Rectal smooth muscle tissue (tissue), 1 donor: ENCODE measurements at regions not wholly inside any gene's neighbourhood (a gene's known extent, or its start where the extent isn't known, plus 50 kb on each side); places are given as distances from the start of the nearest gene placed in this dataset.

Experiments
- H3K27ac ChIP-seq: one replicate; pipeline ENCODE4 v1.7.0; 2013; ENCODE audit warnings: low read depth, low read length, inconsistent platforms
- H3K27me3 ChIP-seq: one replicate; pipeline ENCODE4 v1.7.0; 2013; ENCODE audit warnings: low read length; ENCODE audit not compliant: control insufficient read depth, insufficient read depth
- H3K36me3 ChIP-seq: one replicate; pipeline ENCODE4 v1.7.0; 2013; ENCODE audit warnings: low read length; ENCODE audit not compliant: control insufficient read depth, insufficient read depth
- H3K4me1 ChIP-seq: one replicate; pipeline ENCODE4 v1.7.0; 2013; ENCODE audit warnings: low read length; ENCODE audit not compliant: control insufficient read depth, insufficient read depth
- H3K4me3 ChIP-seq: one replicate; pipeline ENCODE4 v1.7.0; 2013; ENCODE audit warnings: low read length
- H3K9ac ChIP-seq: one replicate; pipeline ENCODE4 v1.7.0; 2013; ENCODE audit warnings: low read length

DNA sequence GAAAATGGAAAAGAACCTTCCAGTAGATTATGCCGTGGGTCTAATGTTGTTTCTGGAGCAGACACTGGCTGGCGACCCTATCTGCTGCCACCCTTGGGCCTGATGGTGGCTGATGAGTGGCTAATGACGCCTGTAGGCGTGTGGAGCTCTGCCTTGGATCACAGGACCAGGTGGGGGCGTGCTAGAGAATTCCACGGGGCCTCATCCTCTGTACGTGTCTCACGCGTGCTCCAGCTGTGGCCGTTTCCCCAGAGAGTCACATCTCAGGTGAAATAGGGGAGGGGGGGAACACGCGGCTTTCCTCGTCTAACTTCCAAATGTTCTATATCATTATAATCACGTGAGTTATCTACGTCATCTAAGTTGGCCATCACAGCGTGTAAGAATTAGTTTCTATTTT, 160.9 kb upstream of the SMIM21 start:
- H3K4me3 ChIP-seq, result no peak overlapping the region
- H3K36me3 ChIP-seq, result no peaks in the 10 kb centered on the region
- H3K27ac ChIP-seq, result no peak overlapping the region

DNA sequence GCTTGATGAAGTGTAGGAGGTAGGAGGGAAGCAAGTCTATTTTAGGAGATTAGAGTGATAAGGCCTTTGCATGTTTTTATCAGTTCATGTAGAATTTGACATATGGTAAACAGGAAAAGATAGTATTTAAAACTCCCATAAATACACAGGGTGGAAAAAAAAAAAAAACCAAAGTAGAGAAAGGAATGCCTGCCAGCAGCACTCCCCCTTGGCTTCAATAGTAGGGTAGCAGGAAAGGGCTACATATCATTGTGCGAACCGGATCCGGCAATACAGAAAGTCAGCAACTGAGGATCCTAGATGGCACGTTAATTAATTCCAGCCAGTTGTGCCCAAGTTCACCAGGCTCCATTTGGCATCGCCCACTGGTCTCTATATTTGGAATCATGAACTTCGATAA, 159.6 kb upstream of the SMIM21 start:
- no peak overlapping the region for H3K9ac ChIP-seq
- H3K36me3 ChIP-seq, result no peaks in the 10 kb centered on the region
- H3K27ac ChIP-seq, result no peak overlapping the region
- H3K4me1 ChIP-seq, result no peaks in the 10 kb centered on the region
- no peaks in the 10 kb centered on the region for H3K27me3 ChIP-seq
- H3K4me3 ChIP-seq, result no peak overlapping the region

More for the DNA sequence above, 160.9 kb upstream of the SMIM21 start:
- no peaks in the 10 kb centered on the region for H3K27me3 ChIP-seq
- H3K4me1 ChIP-seq, result no peaks in the 10 kb centered on the region
- H3K9ac ChIP-seq, result no peak overlapping the region

DNA sequence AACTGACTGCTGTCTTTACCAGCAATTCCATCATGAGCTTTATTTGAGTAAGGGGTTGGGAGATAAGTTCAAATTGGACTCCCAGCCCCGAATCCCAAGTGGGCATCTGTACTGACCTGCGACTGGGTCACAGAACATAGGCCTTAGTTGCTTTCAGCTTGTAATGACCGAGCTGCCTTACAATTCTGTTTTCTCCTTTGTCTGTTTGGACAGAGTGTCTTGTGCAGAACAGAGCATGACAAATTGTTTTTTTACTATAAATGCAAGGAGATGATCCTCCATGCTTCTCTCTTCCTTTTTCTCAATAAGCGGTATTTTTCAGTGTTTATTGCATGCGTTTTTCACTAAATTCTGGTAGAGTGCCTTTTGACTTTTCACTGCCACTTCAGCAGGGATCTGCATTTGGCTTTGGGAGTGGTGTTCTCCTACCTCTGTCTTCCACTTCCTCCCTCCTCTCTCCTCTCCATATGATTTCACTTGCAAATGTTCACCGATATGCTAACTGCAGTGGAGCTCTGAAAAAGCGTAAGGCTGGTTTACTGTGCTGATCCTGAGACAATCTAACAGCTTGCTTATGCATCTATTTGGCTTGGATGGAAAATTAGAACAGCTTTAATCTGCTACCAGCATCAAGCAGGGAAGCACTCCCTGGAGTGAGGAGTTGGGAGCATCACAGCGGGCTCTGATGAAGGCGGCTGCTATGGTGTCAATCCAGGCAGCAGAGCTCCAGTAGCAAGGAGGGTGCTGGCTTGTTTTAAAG, 158.8 kb upstream of the SMIM21 start:
- H3K27me3 ChIP-seq, result no peaks in the 10 kb centered on the region
- no peak overlapping the region for H3K4me3 ChIP-seq
- no peak overlapping the region for H3K27ac ChIP-seq
- no peak overlapping the region for H3K9ac ChIP-seq
- no peaks in the 10 kb centered on the region for H3K4me1 ChIP-seq
- H3K36me3 ChIP-seq, result no peaks in the 10 kb centered on the region

DNA sequence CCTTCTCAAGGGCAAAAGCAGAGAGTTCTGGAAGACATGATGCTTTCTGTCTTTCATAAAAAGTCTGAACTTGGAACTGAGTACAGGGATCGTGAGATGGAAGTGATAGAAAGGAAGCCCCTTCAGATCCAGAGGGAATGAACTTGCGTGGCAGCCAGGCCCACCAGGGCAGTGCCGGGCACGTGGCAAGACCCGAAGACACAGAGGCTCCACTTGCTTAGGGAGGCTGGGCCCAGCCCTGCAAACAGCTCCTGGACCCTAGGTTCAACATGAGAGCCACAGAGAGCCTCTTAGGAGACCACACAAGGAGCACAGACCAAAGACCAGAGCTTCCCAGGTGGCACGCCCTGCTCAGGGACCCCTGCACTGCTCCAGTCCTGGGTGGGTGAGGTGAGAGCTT, 155.4 kb upstream of the SMIM21 start:
- no peak overlapping the region for H3K27ac ChIP-seq
- no peaks in the 10 kb centered on the region for H3K27me3 ChIP-seq
- H3K4me1 ChIP-seq, result no peaks in the 10 kb centered on the region
- H3K4me3 ChIP-seq, result no peak overlapping the region
- H3K9ac ChIP-seq, result no peak overlapping the region
- no peaks in the 10 kb centered on the region for H3K36me3 ChIP-seq

DNA sequence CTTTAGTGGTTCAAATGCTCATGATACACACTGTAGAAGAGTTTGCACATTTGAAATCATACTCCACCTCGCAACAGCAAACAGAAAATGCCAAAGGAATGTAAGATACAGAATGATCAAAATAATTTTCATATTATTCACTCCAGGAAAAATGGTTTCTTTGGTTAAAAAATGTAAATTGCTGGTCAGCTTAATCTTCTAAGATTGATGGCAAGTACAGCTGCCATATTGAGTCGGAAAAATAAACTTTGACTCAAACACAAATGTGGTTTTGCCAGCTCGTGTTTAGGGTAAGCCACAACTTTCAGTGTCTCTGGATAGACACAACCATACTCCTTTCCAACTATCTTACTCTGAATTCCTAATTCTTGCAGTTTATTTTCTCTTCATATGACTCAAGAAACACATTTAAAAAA, 154.9 kb upstream of the SMIM21 start:
- no peaks in the 10 kb centered on the region for H3K36me3 ChIP-seq
- no peaks in the 10 kb centered on the region for H3K4me1 ChIP-seq
- no peaks in the 10 kb centered on the region for H3K27me3 ChIP-seq
- no peak overlapping the region for H3K9ac ChIP-seq
- no peak overlapping the region for H3K4me3 ChIP-seq
- no peak overlapping the region for H3K27ac ChIP-seq

DNA sequence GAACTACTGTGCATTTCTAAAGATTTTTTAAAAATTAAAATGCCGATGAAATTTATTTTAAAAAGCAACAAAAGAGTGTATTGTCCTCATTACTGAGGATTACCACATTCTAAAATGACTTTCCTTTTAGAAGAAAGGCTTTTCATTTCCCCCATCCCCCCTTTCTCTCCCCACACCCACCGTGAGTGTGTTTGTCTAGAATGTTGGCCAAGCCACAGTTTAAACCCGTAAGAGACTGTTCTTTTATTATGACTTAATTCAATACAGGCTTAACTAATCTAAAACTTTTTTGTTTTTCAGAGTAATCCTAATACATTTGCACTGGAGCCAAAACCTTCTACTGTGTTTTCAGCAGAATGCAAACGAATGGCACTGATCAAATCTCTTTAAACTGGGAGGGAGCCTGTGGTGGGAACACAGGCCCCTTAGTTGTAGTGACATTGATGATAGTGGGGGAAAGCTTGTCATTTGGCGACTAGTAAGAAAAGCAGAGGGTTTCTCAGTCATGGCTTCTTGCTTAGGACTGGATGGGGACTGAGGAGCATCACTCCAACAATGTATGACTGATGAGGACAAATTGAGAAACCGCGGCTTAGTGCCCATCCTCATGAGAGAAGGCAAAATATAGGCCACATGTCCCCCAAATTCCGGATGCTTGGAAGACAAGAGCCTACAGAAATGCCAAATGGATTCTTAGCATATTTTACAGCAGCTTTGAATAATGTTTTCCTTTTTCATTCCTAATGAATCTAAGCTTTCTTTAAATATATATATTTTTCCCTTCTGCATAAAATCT, 154.0 kb upstream of the SMIM21 start:
- no peak overlapping the region for H3K27ac ChIP-seq

DNA sequence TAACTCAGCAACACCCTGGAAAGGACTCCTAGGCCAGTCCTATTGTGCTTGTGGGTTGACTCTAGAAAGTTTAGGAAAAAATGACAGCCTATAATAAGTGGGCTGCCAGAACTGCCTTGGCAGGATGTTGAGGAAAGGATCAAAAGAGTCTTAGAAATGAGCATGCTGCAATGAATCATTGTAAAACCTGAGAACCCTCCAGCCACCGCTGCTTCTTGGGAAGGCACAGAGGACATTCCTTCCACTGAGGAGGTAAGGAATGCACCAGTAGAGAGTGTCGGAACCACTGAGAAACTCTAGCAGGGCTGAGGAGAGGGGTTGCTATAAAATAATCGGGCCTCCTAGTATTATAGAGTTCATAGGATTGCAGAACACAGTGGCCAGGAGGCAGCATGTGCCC, 146.7 kb upstream of the SMIM21 start:
- Histone ChIP-seq H3K4me1 (no peaks in the 10 kb centered on the region), H3K9ac (no peak overlapping the region), H3K4me3 (no peak overlapping the region), H3K27ac (no peak overlapping the region), H3K27me3 (no peaks in the 10 kb centered on the region), H3K36me3 (no peaks in the 10 kb centered on the region)

More for the DNA sequence above, 154.0 kb upstream of the SMIM21 start:
- Histone ChIP-seq H3K36me3 (no peaks in the 10 kb centered on the region), H3K4me3 (no peak overlapping the region), H3K4me1 (no peaks in the 10 kb centered on the region), H3K9ac (no peak overlapping the region), H3K27me3 (no peaks in the 10 kb centered on the region)

DNA sequence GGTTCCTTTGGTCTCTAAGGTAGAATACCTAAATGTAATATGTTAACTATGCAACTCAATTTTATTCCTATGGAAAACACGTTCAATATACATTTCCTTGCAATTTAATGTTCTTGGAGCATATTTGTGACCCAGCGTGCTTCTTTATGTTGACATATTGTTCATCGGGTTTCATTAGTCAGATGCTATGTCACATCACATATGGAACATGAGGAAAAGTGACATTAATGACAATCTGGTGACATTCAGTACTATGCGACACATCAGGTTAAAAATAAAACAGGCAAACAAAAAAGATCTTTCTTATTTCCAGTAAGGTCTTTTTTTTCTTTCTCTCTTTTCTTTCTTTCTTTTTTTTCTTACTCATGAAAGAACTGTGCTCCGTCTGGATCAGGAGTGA, 135.6 kb upstream of the SMIM21 start:
- Histone ChIP-seq H3K4me3 (no peak overlapping the region), H3K36me3 (no peaks in the 10 kb centered on the region), H3K4me1 (no peaks in the 10 kb centered on the region), H3K9ac (no peak overlapping the region), H3K27ac (no peak overlapping the region), H3K27me3 (no peaks in the 10 kb centered on the region)

DNA sequence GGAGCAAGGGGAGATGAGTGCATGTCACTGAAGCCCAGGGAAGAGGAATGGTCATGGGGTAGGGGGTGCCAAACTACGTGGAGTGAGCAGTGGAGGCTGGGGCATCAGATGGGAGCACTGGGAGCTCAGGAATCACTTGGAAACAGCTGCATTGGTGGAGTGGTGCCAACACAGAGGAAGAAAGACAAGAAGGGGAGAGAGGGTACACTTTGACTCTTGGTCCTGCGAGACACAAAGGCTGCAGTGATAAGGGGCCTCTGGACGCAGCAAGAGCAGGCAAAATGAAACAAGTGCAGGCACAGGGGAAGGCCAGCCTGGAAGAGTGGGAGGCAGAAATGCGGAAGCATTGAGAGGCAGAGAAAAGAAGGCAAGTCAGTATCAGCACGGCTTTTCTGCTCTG, 134.7 kb upstream of the SMIM21 start:
- H3K4me1 ChIP-seq, result no peaks in the 10 kb centered on the region
- H3K36me3 ChIP-seq, result no peaks in the 10 kb centered on the region
- H3K4me3 ChIP-seq, result no peak overlapping the region
- H3K27me3 ChIP-seq, result no peaks in the 10 kb centered on the region
- no peak overlapping the region for H3K9ac ChIP-seq
- H3K27ac ChIP-seq, result no peak overlapping the region

DNA sequence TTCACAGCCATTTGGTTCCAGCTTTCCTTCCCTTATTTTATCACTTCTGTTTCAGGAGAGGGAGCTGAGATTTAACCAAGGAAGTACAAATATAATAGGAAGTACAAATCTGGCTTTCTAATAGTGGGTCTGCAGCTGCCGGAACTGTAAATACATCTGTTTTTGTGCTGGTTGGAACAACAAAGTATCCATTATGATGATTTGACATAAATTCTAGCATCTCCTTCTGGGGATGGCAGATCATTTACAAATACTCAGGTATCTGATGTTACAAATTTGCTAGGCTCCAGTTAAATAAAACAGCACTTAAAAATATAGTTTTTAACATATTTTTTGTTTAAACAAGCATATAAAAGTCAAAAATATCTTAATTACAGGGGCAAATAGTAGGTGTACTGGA, 131.3 kb upstream of the SMIM21 start:
- Histone ChIP-seq H3K4me1 (no peaks in the 10 kb centered on the region), H3K27ac (no peak overlapping the region), H3K27me3 (no peaks in the 10 kb centered on the region), H3K36me3 (no peaks in the 10 kb centered on the region), H3K9ac (no peak overlapping the region), H3K4me3 (no peak overlapping the region)

DNA sequence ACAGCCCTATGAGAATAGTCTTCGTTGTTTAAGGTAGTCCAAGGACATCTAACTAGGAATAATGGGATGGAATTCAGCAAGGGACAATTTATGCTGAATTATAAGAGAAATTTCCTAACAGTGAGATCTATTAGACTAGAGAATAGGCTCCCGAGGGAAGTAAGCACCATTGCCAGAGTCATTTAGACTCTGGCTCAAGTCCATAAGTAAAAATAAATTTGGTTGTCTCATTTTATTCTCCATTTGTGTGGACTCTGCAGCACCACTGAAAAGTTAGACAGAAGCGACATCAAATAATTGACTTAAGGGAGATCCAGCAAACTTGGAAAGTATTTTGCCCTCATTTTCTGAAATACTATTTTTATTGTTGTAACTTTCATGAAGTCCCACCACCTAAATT, 129.3 kb upstream of the SMIM21 start:
- no peaks in the 10 kb centered on the region for H3K36me3 ChIP-seq
- H3K4me1 ChIP-seq, result no peaks in the 10 kb centered on the region
- H3K27me3 ChIP-seq, result no peaks in the 10 kb centered on the region
- H3K27ac ChIP-seq, result no peak overlapping the region
- no peak overlapping the region for H3K4me3 ChIP-seq
- H3K9ac ChIP-seq, result no peak overlapping the region

DNA sequence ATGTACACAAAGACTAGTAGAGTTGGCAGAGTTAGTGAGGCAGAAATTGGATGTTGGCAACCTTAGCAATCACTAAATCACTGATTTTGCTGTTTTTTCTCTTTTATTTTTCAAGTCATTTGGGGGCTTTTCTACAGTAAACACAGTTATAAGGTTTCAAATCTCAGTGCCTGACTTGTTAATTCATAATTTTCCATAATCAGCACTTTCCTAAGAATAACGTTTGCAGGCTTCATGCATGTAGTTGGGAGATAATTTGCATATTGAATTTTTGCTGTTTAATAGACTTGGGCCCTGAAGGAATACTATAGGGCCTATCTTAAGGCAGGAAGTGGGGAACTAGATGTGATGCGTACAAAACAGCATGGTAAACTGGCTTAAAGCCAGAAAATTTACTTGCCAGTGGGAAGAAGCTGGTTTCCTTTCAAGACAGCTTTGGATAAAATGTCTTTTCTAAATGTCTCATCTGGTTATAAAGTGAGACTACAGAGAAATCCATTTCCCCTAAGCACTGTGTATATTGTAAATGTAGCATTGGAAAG, 127.2 kb upstream of the SMIM21 start:
- no peaks in the 10 kb centered on the region for H3K27me3 ChIP-seq
- H3K36me3 ChIP-seq, result no peaks in the 10 kb centered on the region
- no peaks in the 10 kb centered on the region for H3K4me1 ChIP-seq
- no peak overlapping the region for H3K4me3 ChIP-seq
- no peak overlapping the region for H3K27ac ChIP-seq
- no peak overlapping the region for H3K9ac ChIP-seq
